HG03439 (cell line): ENCODE measurements at regions not wholly inside any gene's neighbourhood (a gene's known extent, or its start where the extent isn't known, plus 50 kb on each side); places are given as distances from the start of the nearest gene placed in this dataset.

ENCODE experiments used
- ATAC-seq: cut with Tn5 transposase; IDR thresholded peaks from one replicate; pipeline ENCODE4 v1.9.1; 2021; ENCODE audit warnings: mild to moderate bottlenecking, moderate library complexity; ENCODE audit not compliant: unreplicated experiment

DNA sequence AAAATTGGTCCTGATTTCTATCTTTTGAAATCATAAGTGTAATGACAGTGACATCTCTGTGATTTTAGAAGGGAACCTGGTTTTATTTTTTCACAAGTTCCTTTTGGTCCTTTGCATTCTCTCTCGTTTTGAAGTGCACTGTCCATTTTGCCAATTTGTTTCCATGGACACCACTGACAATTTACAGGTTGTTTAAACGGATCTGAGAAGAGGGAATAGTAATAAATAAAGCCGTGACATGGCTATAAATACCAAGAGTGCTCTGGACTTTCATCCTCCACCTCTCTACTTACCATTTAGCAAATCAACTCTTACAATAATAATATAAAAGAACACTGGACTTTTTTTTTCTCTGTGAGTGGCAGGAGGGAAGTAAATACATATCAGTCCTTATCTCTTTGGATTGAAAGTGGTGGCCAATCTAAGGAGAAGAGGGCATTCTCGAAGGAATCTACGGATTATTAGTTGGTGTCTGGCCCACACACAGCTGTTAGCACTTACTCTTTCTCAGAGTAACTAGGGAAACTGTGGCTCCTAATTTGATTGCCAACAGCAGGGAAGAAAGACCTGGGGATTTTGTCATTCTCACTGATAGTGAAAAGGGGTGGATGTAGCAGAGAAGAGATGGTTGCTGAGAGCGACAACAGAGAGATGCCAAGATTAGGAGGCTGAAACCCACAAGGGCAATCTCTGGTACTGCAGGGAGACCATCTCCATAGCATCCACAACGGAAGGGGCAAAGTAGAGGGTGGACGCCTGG lies 108.7 kb upstream of the FSHR start:
- ATAC-seq = no peak

DNA sequence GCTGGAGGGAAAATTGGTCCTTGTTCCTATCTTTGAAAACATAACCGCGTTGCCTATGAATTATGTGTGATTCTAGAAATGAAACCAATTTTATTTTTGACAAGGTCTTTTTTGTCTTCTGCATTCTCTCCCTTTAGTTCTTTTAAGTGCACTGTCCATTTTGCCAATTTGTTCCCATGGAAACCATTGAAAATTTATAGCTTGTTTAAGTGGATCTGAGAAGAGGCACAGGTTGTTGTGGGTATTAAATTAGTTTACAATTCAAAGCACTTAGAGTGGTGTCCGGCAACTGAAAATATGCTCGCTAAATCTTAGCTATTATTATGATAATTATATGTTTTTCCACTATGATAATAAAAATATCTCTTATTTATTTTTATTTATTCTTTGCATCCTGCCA lies 107.5 kb upstream of the FSHR start:
- no peak for ATAC-seq

DNA sequence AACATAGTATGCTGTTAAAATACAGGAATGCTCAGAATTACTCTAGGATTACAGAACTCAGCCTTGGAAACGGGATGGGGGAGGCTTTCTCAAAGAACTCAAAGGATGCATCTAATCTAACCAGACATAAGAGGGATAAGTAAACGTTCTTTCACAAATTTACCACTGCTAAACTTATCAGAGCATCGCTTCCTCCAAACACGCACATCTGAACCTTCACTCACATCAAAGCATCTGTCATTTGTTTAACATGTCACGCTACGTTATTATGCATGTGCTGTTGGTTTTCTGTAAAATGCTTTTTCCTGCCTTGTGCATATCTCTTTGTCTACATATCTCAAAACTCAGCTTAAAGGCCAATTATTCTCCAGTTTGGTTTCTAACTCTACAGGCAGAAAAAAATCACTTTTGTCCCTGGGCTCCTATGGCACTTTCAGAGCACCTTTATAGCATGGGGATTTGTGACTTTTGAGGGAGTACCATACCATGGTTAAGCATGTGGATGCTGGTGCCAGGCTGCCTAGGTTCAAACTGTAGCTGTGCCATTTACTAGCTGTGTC lies 106.7 kb upstream of the FSHR start:
- no peak for ATAC-seq

DNA sequence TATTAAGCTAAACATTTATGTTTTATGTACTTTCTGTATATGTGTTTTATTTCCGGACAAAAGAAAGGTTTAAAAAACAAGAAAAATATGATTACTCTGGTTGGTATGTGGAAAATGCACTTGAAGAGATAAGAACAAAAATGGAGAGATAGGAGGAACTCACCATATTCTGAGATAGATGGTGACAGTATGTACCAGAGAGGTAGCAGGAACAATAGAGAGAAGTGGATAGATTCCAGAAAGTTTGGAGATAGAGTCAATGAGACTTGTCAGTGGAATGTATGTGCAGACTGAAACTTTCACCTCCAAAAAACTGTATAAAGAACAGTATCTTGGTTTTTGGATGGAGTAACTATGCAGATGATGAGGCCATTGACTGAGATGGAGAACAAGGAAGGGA lies 105.6 kb upstream of the FSHR start:
- ATAC-seq = no peak

DNA sequence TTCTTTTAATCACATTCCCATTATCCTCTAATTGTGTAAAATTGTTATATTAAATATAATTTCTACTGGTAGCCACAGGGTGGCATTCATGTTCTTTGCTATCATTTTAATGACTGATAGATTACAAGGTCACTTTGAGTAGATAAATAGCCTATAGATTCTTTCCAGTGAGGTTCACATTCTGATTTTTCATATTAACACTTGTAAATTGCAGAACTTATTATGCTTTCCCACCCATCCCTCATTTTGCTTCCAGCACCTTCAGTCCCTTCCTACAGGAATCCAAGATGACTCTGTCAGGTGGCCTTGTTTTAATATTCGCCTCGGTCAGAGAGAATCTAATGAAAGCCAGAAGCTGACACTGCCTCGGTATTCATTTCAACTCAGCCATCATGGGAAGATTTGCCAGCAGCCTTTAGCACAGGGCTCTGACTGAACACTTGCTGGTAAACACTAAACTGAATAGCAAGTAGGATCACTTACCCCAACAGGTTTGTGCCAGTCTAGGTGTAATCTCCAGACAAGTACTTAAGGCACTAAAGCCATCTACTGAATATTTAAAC lies 101.2 kb upstream of the FSHR start:
- no peak for ATAC-seq

DNA sequence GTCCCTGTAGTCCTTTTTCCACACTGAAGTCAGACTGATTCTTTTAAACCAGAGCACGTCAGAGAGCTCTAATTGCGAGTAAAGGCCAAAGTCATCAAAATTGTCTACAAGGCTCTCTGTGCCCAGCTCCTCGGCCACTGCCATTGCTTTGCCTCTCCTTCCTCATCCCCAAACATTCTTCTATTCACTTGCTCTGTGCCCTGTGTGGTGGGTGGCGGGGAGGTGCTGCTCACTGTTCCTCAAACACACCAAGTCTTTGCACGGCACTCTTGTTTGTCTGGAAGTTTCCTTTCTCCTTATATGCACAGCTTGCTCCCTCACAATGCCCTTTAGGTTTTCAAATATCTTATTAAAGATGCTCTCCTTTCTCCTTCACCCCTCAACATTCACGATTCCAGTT lies 100.1 kb upstream of the FSHR start:
- no peak for ATAC-seq

DNA sequence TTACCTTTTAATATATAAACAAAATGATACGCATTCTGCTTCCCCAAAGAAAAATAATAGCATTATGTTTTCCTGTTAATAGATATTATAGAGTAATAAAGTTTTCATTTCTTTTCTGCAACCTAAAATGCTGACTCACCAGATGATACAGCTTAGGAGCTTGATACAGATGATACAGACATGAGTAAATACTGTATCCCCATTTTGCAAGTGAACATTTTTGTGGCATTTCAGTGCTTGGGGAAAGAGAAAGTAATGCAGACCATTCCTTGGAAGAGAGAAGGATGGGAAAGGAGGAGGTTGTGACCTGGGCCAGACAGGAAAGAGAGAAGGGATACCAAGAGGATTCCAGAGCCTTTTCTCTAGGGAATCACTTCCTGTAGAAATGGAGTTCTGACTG lies 97.5 kb upstream of the FSHR start:
- ATAC-seq = no peak

DNA sequence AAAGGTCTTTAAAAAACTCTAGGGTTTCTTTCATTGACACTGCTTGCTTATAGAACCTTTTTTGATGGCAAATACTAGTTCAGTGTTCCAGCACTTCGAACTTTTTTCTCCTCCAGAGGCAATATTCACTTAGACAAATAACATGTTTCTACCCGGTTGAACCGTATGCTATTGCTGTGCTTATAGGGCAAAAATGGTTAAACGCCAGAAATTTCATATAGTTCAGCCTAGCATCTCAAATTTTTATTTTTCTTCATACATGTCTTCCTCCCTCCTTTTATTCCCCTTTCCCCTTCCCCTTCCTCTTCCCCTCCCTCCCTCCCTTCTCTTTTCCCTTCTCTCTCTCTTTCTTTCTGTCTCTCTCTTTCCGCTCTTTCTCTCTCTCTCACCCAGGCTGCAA lies 96.9 kb upstream of the FSHR start:
- no peak for ATAC-seq

DNA sequence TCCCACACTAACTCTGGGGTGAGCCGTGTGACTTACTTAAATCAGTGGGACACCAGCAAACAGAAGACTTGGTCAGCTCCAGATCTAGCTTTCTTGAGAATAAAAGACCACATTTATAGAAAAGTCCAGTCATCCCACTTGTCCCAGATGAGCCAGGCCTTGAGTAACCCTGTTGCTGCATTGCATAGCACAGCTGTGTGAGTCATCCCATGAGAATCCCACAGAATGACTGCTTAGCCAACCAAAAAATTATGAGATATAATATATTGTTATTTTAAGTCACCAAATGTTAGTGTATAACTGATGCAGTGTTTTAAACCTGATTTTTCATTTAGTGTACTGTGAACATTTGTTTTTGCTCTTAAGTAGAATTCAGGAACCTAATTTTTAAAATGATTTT lies 94.2 kb upstream of the FSHR start:
- no peak for ATAC-seq

DNA sequence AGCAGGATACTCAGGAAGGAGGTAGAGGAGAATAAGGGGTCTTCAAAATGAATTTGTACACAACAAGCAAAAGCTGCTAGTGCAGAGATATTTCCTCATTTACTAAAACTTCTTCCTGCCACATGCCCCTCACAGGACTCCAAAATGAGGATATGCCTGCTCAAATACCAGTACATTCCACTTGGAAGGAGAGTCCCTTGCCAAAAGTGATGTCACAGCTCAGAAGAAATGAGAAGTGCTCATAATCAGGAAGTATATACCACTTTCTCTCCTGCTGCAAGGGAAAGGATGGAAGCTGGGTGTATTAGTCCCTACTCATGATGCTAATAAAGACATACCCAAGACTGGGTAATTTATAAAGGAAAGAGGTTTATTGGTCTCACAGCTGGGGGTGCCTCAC lies 87.7 kb upstream of the FSHR start:
- no peak for ATAC-seq

DNA sequence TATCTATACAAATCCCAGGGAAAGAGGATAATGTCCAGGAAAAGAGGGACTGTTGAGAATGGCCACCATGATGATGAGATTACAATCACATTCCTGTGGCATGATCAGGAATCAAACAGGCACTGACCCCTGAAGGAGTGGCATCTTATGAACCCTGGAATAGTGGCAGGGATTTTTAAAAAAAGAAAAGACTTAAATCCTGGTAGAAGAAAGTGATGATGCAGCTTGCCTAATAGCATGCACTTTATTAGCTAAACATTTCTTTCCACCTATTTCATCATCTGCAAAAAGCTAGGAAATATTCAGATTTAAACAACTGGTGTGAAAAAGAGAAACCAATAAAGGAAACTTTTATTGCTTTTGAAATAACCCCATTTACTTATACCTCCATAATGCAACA lies 87.2 kb upstream of the FSHR start:
- ATAC-seq = no peak

DNA sequence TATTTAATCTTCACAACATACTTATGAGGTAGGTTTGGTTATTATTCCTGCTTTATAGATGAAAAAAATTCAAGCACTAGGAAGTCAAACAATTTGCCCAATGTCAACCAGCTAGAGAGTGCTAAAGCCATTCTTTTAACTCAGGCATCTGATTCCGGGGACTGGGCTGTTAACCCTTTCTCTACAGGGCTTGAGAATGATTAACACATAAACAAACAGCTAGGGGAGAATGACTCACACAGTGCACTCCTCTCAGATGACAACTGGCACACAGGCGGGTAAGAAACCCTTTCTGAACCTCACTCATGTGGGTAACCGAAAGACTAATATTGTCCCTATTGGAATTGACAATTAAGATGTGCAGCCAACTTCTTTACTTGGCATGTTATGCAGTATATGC lies 86.3 kb upstream of the FSHR start:
- no peak for ATAC-seq

DNA sequence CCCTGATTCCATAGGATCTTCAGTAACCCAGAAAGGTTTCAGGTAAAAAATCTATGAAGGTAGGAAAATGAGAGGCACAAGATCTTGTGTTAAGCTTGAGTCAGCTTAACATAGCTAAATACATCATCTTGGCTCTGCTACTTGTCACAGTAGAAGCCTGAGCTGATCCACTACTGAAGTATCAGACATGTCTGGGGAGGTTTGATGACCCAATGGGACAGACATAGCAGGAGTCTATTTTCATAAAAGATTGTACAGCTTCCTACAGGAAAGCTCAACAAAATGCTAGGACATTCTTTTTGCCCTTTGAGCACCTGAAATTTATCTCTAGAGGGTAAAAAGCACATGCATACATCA lies 84.3 kb upstream of the FSHR start:
- ATAC-seq = no peak

DNA sequence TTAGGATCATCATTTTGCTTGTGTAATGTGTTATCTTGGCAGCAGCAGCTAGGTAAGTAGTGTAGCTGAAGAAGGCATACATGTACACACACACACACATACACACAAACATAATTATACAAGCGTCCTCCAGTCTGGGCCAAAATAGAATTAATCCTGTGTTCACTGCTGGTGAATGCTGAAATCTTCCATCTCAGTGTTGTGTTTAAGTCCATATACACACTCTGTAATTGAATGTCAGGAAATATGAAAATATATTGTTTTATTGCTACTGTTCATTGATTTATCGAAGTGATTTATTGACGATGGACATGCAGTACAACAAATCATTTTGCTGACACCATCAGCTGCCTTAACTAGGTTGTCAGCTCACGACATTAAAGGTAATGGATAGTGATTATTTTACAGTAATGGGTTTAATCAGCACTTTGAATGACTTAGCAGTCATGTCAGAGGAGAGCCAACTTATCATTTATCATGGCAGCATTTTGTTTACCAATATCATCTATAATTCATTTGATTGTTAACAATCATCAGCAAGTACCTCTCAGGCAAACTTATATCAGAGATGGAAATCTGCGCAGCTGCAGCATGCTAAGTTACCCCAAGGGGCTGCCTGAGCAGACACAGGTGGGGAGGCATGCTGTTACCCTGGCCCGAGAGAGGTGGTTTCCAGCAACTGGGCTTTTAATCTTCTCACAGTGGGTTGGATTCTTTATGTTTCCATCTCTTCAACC lies 83.7 kb upstream of the FSHR start:
- ATAC-seq = no peak

DNA sequence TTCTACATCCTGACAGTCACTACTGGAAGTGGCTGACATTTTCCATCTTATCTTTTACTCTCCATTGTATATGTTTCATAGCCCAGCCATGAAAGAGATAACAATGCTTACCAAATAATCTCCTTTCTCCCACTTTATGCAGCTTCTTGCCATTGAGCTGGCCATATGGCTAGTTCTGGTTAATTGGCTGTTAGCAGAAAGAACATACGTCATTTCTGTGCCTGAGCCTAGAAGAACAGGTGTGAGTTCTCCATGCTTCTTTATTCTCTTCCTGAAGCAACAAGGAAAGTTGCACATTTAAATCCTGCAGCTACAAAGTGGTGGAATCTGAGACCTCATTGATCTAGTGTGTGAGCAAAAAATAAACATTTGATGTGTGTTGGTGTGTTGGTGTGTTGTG lies 82.0 kb upstream of the FSHR start:
- no peak for ATAC-seq

DNA sequence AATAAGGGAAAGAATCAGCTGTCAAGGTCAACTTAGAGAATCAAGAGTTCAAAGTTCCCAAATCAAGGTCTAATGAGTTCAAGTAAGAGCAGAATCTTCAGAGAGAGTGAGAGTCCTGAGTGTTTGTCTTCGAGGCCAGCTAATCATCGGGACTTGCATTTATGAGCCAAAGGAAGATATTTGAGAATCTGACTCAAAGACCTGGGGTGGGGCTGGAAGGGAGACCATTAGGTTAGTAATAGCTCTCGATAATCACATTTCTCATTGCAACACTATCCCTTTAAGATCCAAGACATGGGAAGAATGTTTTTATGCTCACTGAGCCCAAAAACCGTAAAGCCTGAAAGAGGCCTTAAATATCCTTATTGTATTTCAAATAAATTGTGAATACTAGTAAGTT lies 72.0 kb upstream of the FSHR start:
- ATAC-seq = no peak

DNA sequence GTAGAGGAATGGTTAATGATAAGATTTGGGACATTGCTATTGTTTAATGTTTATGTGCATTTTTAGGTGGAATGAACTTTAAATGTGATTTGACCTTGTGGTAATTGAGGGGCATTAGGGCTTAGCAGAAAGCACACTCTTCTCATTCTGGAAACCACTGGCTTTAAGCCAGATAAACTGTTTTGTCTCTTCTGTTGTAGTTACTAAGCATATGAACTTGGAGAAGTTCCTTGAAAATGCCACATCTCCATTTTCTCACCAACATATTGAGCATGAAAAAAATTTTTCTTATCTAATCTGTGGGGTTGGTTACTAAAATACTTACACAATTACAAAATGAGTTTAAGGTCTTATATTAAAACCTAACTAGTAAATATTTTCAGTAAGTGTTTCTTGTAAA lies 70.8 kb upstream of the FSHR start:
- ATAC-seq = no peak

DNA sequence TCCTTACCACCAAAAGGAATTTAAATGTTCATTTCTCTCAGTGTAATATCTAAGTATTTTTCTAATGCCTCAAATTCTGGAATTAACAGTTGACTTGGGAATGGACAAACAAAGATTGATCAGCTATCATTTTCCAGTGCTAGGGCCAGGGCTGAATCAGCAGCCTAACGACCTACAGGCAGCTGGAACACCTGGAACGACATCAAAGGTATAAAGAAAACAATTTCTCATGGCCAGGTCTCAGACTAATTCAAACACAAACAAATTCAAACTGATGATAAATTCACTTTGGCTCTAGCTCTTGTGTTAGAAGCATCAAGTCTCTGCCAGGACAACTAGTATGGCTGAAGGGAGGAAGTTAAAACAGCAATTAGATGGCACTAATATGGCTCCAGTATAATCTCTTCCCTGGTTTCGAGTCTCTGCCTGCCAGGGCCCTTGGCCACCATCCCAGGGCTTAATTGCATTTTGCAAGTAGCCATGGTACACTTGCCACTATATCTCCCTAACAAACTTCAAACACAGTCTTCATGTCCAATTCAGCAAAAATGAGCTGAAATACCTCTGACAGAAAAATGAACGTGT lies 70.2 kb upstream of the FSHR start:
- ATAC-seq = no peak

DNA sequence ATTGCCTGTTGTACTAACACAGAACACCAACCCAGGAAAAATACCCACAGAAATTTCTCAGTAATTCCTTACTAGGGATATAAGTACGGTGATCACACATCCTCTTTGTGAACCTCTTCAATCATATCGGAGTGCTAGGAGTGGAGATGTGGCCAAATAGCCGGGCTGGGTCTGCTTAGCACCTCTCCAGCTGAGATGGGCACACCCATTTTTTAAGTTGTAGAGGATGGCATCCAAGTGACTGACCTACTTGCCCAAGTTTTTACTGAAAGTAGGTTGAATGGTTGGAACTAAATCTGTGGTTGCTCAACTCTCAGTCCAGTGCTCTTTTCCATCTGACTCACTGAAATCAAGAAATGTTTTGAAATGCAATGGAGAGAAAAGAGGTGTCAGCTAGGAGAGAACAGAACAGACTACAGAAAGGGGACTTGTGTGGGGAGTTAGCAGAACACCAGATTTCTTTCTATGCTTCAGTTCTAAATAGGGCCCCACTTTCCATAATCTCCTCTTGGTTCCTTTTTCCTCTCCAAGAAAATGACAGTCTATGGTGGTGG lies 68.7 kb upstream of the FSHR start:
- no peak for ATAC-seq

DNA sequence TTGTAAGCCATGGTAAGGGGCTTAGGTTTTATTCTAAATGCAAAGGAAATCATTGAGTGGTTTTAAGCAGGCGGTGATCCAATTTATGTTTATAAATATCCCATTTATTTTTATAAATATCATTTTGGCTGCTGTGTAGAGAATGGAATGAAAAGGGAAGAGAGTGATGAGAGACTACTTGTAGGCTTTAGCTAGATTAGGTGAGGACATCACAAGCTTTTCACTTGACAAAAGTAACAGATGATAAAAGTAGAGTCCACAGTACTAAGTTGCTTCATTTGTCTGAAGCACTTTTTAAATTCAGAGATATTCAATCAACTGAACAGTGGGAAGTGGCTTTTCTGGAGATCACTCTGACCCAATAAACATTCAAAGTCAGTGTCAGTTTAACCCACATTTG lies 65.4 kb upstream of the FSHR start:
- no peak for ATAC-seq

DNA sequence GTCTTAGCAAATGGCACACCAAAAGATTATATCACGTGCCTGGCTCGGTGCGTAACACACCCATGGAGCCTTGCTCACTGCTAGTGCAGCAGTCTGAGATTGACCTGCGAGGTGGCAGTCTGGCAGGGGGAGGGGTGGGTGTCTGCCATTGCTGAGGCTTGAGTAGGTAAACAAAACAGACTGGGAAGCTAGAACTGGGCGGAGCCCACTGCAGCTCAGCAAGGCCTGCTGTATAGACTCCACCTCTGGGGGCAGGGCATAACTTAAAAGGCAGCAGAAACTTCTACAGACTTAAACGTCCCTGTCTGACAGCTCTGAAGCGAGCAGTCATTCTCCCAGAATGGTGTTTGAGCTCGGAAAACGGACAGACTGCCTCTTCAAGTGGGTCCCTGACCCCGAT lies 55.9 kb upstream of the FSHR start:
- no peak for ATAC-seq

DNA sequence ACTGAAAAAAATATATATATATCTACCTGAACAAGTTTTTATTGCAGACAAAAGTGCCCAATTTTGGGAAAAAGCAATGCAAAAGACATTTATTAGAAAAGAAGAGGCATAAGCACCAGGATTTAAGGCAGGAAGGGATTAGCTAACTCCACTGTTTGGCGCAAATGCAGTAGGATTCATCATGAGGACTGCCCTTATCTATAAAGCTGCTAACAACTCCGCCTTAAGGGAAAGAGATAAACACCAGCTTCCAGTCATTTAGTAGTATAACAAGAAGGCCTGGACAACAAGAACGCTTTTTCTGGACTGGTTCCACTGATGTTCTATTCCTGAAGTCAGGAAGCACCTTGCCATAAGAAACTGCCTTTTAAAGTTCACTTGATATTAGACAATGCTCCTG lies 52.9 kb upstream of the FSHR start:
- ATAC-seq = no peak
